Activated T-cell treated with anti-CD3 and anti-CD28 coated beads, Interleukin-2, amount 50 U/mL, for 48 hours (primary cell): ENCODE measurements at regions not wholly inside any gene's neighbourhood (a gene's known extent, or its start where the extent isn't known, plus 50 kb on each side); places are given as distances from the start of the nearest gene placed in this dataset.
"Not testable (repeated sequence)": the region's sequence is repeated elsewhere in the genome, so short reads cannot be mapped to it uniquely, and the experiment has no call there.

ENCODE experiments used
- DNase-seq, 2 experiments: peaks; one replicate each; pipeline ENCODE4 v3.0.0-alpha.2; 2020

- DNase-seq, result no peak
Observed at GRCh38 chr4:101415962-101416361, 68.6 kb upstream of the PPP3CA start.

- DNase-seq, result no peak
Observed at GRCh38 chr4:101414496-101414895, 67.2 kb upstream of the PPP3CA start.

- DNase-seq, result no peak
Observed at GRCh38 chr4:101411926-101412325, 64.6 kb upstream of the PPP3CA start.

GRCh38 chr4:101411281-101411910 is 64.1 kb upstream of the PPP3CA start:
- DNase-seq, result not testable (repeated sequence)

GRCh38 chr4:101400096-101400495 is 52.8 kb upstream of the PPP3CA start:
- no peak for DNase-seq

- DNase-seq, result no peak
Observed at GRCh38 chr4:101398807-101399206, 51.5 kb upstream of the PPP3CA start.
